CD4-positive, alpha-beta T cell treated with Interleukin-4 for 1 hour (primary cell): ENCODE measurements at regions not wholly inside any gene's neighbourhood (a gene's known extent, or its start where the extent isn't known, plus 50 kb on each side); places are given as distances from the start of the nearest gene placed in this dataset.
"Not testable (repeated sequence)": the region's sequence is repeated elsewhere in the genome, so short reads cannot be mapped to it uniquely, and the experiment has no call there.

Source experiments
- DNase-seq, 2 donors: peaks; one replicate each; pipeline ENCODE4 v3.0.0-alpha.2; 2020 to 2022

DNA sequence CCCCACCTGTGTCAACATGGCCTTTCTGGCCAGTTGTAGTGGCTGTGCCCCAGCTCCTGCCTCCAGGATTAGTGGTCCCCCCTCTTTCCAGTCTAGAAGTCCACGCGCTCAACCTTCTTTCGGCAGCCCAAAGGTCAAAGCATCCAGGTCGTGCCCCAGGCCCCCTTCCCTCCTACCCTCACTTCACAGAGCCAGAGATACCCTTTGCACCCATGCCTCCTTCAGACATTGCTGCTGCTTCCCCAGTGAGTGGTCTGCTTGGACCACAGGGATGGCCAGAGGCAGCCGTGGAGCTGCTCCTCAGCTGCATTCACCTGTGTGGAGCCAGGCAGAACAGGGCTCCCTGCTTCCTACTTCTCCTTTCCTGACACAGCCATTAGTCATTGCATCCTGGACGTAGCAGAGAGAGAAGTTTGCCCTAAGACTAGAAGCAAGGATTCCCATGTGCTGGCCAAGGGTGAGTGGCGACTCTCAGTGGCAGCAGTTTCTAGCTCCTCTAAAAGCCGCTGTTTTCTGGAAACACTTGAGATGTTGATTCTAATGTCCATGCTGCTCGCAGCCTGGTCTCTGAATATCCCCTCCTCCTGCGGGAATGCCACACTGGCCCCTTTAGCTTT is 243.1 kb upstream of the SHH start:
- DNase-seq, result no peak

GRCh38 chr7:156051884-156052283 is 239.6 kb upstream of the SHH start:
- no peak for DNase-seq

DNA sequence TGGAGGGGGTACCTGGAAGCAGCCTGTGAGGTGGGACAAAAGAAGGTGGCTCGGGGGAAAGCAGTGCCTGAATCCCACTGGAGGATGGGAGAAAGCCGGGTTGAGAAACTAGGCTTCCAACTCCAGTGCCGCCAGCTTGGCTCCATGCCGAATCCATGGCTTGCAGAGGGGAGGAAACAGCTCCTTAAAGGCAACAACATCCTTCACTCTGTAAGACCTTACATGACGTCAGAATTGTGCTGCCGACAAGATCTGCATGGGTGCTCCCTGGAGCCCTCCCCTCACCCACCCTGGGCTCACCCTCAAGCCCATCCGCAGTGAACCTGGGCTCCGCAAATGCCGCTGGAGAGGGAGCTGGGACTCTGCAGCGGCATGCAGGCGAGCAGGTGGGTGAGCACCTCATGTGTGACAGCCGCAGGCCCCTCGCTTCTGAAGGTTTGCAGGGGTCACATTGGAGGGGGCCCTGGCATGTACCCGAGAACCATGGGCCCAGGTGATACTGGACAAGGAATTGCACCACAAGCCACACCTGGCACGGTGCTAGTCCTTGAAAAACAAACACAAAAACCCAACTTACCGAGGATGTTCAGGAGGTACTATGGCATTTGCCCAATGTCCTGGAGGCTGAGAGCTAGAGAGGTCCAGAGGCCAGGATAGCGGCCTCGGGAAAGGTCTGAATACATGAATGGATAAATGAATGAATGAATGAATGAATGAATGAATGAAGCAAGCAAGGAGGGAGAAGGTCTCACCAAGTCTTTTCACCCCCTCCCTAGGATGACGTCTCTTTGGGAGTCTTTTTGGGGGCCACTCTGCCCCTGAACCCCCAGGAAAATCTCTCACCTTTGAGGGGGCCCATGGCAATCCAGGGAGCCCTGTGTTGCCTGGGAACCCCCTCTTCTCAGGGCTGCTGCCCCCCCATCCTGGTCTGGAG is 238.6 kb upstream of the SHH start:
- DNase-seq, result no peak

GRCh38 chr7:156049366-156049765 is 237.1 kb upstream of the SHH start:
- DNase-seq, result no peak

DNA sequence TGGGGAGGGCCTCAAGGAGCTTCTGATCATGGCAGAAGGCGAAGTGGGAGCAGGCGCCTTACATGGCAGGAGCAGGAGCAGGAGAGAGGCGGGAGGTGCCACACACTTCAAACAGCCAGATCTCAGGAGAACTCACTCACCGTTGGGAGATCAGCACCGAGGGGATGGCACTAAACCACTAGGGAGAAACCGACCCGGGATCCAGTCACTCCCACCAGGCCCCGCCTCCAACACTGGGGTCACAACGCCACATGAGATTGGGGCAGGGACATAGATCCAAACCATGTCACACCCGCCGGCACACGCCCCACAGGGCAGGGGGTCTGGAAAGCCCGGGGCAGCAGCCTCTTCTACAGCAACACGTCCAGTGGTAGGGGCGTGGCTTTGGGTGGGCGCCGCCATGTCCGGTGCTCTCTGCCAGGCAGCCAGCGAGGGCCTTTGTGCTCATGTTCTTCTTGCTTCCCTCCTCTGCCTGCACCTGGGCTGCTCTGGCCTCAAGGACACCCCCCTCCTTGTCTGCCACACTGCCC is 233.8 kb upstream of the SHH start:
- no peak for DNase-seq

- no peak for DNase-seq
Measured at GRCh38 chr7:156043416-156044178, 231.3 kb upstream of the SHH start.

GRCh38 chr7:156041398-156041797 is 229.1 kb upstream of the SHH start:
- DNase-seq, result no peak

DNA sequence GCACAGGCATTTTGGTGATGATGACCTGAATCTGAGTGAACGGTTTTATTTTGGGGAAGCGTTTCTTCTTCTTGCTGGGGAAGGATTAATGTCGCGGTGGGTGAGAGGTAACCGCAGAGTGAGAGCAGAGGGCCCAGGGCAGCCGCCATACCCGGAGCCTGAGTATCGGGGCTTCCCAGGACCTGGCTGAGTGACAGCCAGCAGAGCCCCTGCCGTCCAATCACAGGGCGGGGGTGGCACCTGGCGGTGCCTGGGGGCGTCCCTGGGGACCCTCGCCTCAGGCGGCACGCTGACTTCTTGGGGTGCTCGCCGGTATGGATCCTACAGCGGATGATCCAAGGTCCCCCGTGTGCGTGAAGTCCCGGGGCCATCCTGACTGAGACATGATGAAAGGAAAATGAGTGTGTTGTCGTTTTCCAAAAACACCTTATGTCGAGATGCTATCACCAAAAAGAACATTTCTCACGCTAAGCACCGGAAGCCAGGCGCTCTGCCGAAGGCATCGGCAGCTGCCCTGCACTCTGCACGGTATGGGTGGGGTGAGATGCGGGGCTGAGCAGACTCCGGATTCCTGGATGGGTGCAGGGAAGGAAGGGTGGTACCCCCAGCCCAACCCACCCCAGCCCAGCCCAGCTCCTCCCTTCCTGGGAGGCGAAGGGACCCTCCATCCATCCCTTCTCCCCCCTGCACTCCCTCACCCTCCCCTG is 227.9 kb upstream of the SHH start:
- DNase-seq, result no peak

- DNase-seq, result no peak
Measured at GRCh38 chr7:156039194-156039593, 226.9 kb upstream of the SHH start.

GRCh38 chr7:156038345-156038744 is 226.1 kb upstream of the SHH start:
- DNase-seq, result no peak

DNA sequence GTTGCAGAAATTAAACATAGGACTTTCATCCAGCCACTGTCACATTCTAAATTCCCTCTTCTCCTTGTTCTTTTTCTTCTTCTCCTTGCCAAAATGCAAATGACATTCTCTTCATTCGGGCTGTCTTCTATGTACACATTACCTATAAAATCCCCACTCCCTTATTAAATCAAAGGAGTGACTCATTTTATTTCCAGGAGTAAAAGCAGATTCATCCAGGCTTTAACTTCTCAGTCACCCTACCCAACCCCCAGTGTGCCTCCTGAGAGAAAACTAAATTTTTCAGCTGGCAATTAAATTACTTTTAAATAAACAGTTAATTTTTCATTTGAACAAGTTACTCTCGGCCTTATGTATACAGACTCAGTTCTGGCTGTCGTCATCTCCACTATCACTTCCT is 223.9 kb upstream of the SHH start:
- no peak for DNase-seq

GRCh38 chr7:156035387-156035786 is 223.1 kb upstream of the SHH start:
- DNase-seq, result not testable (repeated sequence)

DNA sequence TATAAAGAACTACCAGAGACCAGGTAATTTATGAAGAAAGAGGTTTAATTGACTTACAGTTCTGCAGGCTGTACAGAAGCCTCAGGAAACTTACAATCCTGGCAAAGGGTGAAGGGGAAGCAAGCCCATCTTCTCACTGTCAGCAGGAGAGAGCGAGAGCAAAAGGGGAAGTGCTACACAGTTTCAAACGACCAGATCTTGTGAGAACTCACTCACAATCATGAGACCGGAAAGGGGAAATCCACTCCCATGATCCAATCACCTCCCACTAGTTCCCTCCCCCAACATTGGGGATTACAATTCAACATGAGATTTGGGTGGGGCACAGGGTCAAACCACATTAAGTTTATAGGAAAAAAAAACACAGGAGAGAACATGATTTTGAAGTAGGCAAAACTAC is 222.1 kb upstream of the SHH start:
- no peak for DNase-seq

DNA sequence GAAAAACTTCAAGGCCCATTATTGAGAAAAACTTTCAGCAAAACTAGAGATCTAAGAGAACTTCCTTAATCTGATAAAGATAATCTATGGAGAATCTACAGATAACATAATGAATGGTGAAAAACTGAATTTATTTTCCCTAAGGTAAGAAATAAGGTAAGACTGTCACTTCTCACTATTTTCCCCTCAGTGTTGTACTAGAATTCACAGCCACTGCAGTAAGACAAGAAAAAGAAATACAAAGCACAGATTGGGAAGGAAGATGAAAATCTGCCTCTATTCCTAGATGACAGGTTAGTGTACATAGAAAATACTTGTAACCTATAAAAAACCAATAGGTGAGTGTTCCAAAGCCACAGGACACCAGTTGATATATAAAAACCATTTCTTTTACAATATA is 220.7 kb upstream of the SHH start:
- no peak for DNase-seq

GRCh38 chr7:156031679-156032478 is 219.6 kb upstream of the SHH start:
- DNase-seq, result no peak

DNA sequence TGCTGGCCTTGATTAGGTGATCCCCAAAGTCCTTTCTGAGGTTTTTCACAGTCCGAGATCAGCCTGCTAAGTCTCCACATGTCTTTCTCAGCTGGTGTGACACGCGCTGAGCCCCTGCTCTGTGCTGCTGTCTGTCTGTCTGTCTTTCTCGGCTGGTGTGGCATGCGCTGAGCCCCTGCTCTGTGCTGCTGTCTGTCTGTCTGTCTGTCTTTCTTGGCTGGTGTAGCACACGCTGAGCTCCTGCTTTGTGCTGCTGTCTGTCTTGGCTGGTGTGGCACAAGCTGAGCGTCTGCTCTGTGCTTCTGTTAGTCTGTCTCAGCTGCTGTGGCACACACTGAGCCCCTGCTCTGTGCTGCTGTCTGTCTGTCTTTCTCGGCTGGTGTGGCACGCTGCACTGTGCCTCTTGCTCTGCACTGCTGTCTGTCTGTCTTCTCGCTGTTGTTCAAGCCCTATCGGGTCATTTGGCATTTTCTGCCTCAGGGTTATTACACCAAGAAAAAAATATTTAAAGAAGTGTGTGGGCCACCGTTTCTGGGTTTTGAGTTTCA is 217.3 kb upstream of the SHH start:
- DNase-seq, result no peak

GRCh38 chr7:156028521-156028920 is 216.3 kb upstream of the SHH start:
- DNase-seq, result no peak

GRCh38 chr7:156027821-156028220 is 215.6 kb upstream of the SHH start:
- DNase-seq, result no peak

DNA sequence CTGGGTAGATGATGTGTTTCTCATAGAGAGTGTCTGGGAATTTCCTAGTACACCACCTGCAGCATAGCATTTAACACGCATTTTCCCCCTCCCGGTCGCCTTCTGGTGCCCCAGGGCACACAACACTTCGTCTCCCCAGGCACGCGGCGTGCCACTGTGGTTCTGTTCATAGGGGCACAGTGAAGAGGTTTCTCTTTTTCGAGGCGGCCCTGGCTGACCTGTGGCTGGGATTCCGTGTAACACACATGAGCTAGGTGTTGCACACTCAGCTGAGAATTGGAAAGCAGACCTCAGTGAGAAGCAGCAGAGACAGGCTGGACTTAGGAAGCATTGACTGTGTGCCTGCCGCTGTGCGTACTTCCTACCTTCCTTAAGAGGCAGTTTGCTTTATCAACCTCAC is 214.3 kb upstream of the SHH start:
- no peak for DNase-seq

GRCh38 chr7:156026076-156026600 is 213.9 kb upstream of the SHH start:
- no peak for DNase-seq

DNA sequence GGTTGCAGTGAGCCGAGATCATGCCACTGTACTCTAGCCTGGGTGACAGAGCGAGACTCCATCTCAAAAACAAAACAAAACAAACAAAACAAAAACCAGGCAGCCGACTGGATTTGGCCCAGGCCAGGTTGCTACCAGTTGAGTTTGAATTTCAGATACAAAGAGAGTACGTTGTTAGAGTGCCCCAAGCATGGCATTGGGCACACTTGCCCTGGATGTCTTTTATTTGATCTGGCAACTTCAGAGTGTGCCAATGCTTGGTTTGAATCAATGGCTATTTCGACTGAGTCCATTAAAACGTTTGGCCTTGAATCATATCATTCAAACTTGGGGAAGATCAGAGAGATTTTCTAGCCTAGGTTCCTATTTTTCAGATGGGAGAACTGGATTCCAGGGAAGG is 213.4 kb upstream of the SHH start:
- DNase-seq, result no peak
